Activated T-cell treated with anti-CD3 and anti-CD28 coated beads, Interleukin-2, amount 50 U/mL, for 24 hours (primary cell): ENCODE measurements at regions not wholly inside any gene's neighbourhood (a gene's known extent, or its start where the extent isn't known, plus 50 kb on each side); places are given as distances from the start of the nearest gene placed in this dataset.

ENCODE experiments used
- DNase-seq: peaks from one replicate; pipeline ENCODE4 v3.0.0-alpha.2; 2020
- H3K27ac Mint-ChIP-seq: 2 replicates; pipeline ENCODE4 v1.8.0; 2020; ENCODE audit warnings: mild to moderate bottlenecking, mixed read lengths
- H3K27me3 Mint-ChIP-seq: 2 replicates; pipeline ENCODE4 v1.8.0; 2020; ENCODE audit warnings: mixed read lengths
- H3K36me3 Mint-ChIP-seq: 2 replicates; pipeline ENCODE4 v1.8.0; 2020; ENCODE audit warnings: low read depth, mixed read lengths
- H3K4me1 Mint-ChIP-seq: 2 replicates; pipeline ENCODE4 v1.8.0; 2020; ENCODE audit warnings: low read depth, mixed read lengths
- H3K4me3 Mint-ChIP-seq: 2 replicates; pipeline ENCODE4 v1.8.0; 2020; ENCODE audit warnings: mild to moderate bottlenecking, moderate library complexity, mixed read lengths
- H3K9me3 Mint-ChIP-seq: 2 replicates; pipeline ENCODE4 v1.8.0; 2020; ENCODE audit warnings: mixed read lengths

DNA sequence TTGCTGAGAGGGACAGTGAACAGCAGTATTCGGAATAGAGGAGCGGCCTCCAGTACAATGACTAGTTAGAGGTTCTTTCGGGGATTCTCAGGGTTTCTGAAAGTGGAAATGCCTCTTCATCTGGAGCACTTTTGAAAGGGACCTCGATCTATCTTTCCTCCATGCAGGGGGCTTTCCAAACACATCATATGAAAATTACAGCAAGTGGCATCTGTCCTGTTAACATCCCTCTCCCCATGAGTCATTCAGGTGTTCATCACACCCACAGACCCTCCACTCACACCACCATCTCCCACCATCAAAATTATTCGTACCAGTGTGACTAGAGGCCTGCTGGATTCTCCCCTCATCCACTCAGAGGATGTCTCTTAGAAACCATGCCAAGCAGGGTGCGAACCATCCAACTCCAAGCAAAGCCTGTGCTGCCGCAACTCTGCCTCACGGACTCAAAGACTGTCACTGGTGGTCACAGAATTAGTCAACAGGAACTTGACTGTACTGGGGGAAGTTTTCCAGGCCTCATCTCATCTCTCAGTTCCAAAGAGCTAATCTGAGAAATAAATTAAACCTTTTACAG is 211.1 kb downstream of the MRPL39 start:
- H3K27ac Mint-ChIP-seq = peak overlapping the region; percentile 90
- H3K27me3 Mint-ChIP-seq = peaks cover 2% of the 10 kb centered on the region
- H3K36me3 Mint-ChIP-seq = peaks cover 17% of the 10 kb centered on the region
- peak; percentile 79 for DNase-seq
- peaks cover 38% of the 10 kb centered on the region for H3K4me1 Mint-ChIP-seq
- peak overlapping the region; percentile 28 for H3K4me3 Mint-ChIP-seq
- no peaks in the 10 kb centered on the region for H3K9me3 Mint-ChIP-seq

DNA sequence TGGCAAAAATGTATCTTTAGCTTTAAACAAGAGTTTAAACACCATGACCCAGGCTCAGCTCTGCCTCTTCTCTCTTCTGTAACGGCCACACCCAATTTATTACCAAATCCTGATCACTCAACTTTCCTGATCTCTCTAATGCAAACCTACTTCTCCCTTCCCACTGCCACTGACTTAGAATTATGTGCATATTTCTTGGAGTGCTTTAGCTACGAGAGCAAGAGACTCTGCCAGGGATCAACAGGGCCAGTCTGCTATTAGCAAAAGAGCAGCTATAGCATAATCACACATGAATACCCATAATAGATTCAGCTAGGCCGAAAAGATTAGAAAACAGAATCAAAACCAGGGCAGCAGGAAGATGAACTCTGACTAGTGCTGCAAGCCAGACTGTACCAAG is 215.5 kb downstream of the MRPL39 start:
- peaks cover 4% of the 10 kb centered on the region for H3K27me3 Mint-ChIP-seq
- H3K9me3 Mint-ChIP-seq = no peaks in the 10 kb centered on the region
- no peak overlapping the region for H3K27ac Mint-ChIP-seq
- peaks cover 26% of the 10 kb centered on the region for H3K4me1 Mint-ChIP-seq
- H3K36me3 Mint-ChIP-seq = peaks cover 8% of the 10 kb centered on the region
- no peak for DNase-seq
- H3K4me3 Mint-ChIP-seq = no peak overlapping the region

DNA sequence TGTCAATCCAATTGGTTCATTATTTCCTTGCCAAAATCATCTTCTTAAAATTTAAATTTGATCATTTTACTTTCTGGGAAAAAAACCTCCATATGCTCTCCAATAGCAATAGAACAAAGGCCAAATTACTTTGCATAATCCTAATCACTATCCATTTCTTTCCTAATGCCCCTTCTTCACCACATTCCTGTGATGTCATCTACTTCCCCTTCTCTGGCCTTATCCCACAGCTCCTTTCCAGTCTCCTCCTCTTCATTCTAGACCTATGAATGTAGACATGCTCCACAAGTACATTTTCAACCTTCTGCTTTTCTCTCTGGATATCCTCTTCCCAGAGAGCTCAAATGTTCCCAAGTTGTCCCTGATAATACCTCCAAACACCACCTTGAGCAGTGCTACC is 216.6 kb downstream of the MRPL39 start:
- Mint-ChIP-seq H3K9me3 (no peaks in the 10 kb centered on the region), H3K36me3 (peaks cover 8% of the 10 kb centered on the region), H3K4me3 (no peak overlapping the region), H3K27me3 (peaks cover 4% of the 10 kb centered on the region), H3K27ac (no peak overlapping the region), H3K4me1 (peaks cover 20% of the 10 kb centered on the region)
- no peak for DNase-seq

GRCh38 chr21:25387665-25388064 is 219.6 kb downstream of the MRPL39 start:
- no peak overlapping the region for H3K27ac Mint-ChIP-seq
- peaks cover 4% of the 10 kb centered on the region for H3K27me3 Mint-ChIP-seq
- no peaks in the 10 kb centered on the region for H3K9me3 Mint-ChIP-seq
- no peak overlapping the region for H3K4me3 Mint-ChIP-seq
- no peaks in the 10 kb centered on the region for H3K36me3 Mint-ChIP-seq
- peaks cover 13% of the 10 kb centered on the region for H3K4me1 Mint-ChIP-seq
- no peak for DNase-seq

GRCh38 chr21:25385911-25386474 is 221.3 kb downstream of the MRPL39 start:
- H3K9me3 Mint-ChIP-seq = no peaks in the 10 kb centered on the region
- H3K4me3 Mint-ChIP-seq = no peak overlapping the region
- peaks cover 13% of the 10 kb centered on the region for H3K4me1 Mint-ChIP-seq
- no peak for DNase-seq
- H3K36me3 Mint-ChIP-seq = no peaks in the 10 kb centered on the region
- peaks cover 8% of the 10 kb centered on the region for H3K27me3 Mint-ChIP-seq
- no peak overlapping the region for H3K27ac Mint-ChIP-seq

DNA sequence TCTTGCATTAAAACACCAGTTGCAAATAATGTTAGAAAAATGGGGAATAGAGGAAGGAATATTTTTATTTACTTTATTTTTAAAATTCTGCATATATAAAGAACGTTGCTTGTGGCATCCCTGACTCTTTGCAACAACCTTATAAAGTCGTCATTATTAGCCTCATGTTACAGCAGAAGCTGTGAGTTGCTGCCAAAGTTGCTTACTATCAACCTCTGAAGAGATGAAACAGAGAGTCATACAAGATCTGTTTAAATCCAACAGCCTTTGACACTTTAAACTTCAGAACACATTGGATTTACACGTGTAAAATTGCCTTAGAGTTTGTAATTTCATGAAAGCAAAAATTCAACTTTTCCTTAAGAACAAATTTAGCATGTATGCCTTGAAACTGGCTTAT is 221.9 kb downstream of the MRPL39 start:
- DNase-seq = no peak
- Mint-ChIP-seq H3K4me1 (peaks cover 8% of the 10 kb centered on the region), H3K27me3 (peaks cover 12% of the 10 kb centered on the region), H3K4me3 (no peak overlapping the region), H3K27ac (no peak overlapping the region), H3K9me3 (no peaks in the 10 kb centered on the region), H3K36me3 (no peaks in the 10 kb centered on the region)

- H3K27ac Mint-ChIP-seq = no peak overlapping the region
- peaks cover 11% of the 10 kb centered on the region for H3K27me3 Mint-ChIP-seq
- peaks cover 8% of the 10 kb centered on the region for H3K4me1 Mint-ChIP-seq
- no peaks in the 10 kb centered on the region for H3K9me3 Mint-ChIP-seq
- no peak overlapping the region for H3K4me3 Mint-ChIP-seq
- H3K36me3 Mint-ChIP-seq = no peaks in the 10 kb centered on the region
- no peak for DNase-seq
Observed at GRCh38 chr21:25384782-25385181, 222.5 kb downstream of the MRPL39 start.

GRCh38 chr21:25383545-25383944 is 223.7 kb downstream of the MRPL39 start:
- Mint-ChIP-seq H3K27me3 (peaks cover 8% of the 10 kb centered on the region), H3K9me3 (peaks cover 4% of the 10 kb centered on the region), H3K27ac (no peak overlapping the region), H3K4me3 (no peak overlapping the region), H3K36me3 (no peaks in the 10 kb centered on the region), H3K4me1 (peaks cover 8% of the 10 kb centered on the region)
- DNase-seq = no peak

DNA sequence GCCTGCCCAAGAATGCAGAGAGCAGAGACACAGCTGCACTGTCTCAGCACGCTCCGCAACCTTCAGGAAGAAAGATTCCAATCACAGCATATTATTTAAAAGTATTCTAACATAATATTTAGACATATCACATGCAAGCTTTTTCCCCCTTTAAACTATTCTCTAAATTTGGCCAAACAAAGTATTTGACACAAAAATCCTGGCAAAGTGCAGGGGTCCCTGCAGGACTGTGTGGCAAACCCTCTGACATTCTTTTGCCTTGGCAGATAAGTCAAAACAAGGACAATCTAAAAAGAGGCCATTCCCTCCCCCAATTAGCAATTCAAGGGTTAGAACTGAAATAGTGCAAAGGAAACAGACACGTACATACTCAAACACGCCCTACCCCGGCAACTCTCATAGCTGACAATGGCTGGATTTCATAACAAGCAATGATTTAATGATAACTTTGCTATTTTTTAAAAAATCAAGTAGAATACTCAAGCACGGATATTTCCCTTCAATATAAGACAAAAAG is 225.3 kb downstream of the MRPL39 start:
- no peak for DNase-seq
- H3K27me3 Mint-ChIP-seq = peaks cover 8% of the 10 kb centered on the region
- peaks cover 9% of the 10 kb centered on the region for H3K9me3 Mint-ChIP-seq
- H3K4me1 Mint-ChIP-seq = peaks cover 14% of the 10 kb centered on the region
- H3K36me3 Mint-ChIP-seq = peaks cover 3% of the 10 kb centered on the region
- H3K27ac Mint-ChIP-seq = no peak overlapping the region
- H3K4me3 Mint-ChIP-seq = no peak overlapping the region

- H3K27me3 Mint-ChIP-seq = peaks cover 9% of the 10 kb centered on the region
- no peak overlapping the region for H3K27ac Mint-ChIP-seq
- peaks cover 3% of the 10 kb centered on the region for H3K36me3 Mint-ChIP-seq
- peaks cover 11% of the 10 kb centered on the region for H3K4me1 Mint-ChIP-seq
- H3K4me3 Mint-ChIP-seq = no peak overlapping the region
- H3K9me3 Mint-ChIP-seq = peaks cover 9% of the 10 kb centered on the region
- no peak for DNase-seq
Observed at GRCh38 chr21:25375675-25376074, 231.6 kb downstream of the MRPL39 start.

GRCh38 chr21:25373126-25374082 is 233.9 kb downstream of the MRPL39 start:
- H3K9me3 Mint-ChIP-seq = peaks cover 3% of the 10 kb centered on the region
- H3K36me3 Mint-ChIP-seq = peaks cover 3% of the 10 kb centered on the region
- peaks cover 16% of the 10 kb centered on the region for H3K4me1 Mint-ChIP-seq
- DNase-seq = no peak
- H3K27ac Mint-ChIP-seq = no peak overlapping the region
- H3K27me3 Mint-ChIP-seq = peaks cover 10% of the 10 kb centered on the region
- H3K4me3 Mint-ChIP-seq = no peak overlapping the region

GRCh38 chr21:25371841-25372425 is 235.3 kb downstream of the MRPL39 start:
- no peak for DNase-seq
- Mint-ChIP-seq H3K9me3 (no peaks in the 10 kb centered on the region), H3K36me3 (no peaks in the 10 kb centered on the region), H3K4me1 (peaks cover 11% of the 10 kb centered on the region), H3K4me3 (no peak overlapping the region), H3K27ac (no peak overlapping the region), H3K27me3 (peaks cover 19% of the 10 kb centered on the region)

GRCh38 chr21:25370311-25370744 is 237.0 kb downstream of the MRPL39 start:
- Mint-ChIP-seq H3K4me1 (peaks cover 11% of the 10 kb centered on the region), H3K36me3 (no peaks in the 10 kb centered on the region), H3K4me3 (no peak overlapping the region), H3K9me3 (no peaks in the 10 kb centered on the region), H3K27me3 (peaks cover 19% of the 10 kb centered on the region), H3K27ac (no peak overlapping the region)
- no peak for DNase-seq

DNA sequence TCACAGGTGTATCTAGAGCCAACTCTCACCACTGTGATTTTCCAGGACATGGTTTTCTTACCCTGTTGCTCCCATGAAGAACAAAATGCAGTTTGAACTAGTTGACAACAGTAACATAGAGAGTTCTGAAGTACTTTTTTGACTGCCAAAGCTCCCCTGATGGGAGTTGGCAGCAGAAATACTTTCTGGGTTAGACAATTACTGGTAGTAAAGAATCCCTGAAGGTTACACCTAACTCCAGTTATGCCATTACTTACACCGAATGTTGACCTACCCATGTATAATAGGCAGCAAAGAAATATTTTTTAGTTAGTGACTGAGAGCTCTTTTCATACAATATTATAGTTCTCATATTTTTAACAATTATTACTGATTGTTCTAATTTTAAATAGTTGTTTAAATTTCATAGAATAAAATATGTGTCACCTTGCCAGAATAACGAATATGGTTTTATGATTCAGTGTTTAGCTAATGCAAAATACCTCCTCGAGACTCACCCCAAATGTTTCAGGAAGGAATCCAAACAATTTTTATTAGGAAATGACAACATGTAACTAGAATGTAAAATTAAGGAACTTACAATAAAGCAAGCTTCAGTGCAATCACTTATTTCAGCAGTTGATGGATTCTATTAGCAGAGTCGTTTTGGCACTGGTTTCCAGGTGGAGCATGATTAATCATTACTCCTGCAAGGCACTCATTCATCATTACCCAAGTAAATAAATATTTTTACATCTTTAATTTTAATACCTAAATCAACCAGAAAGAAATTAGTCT is 237.6 kb downstream of the MRPL39 start:
- Mint-ChIP-seq H3K4me1 (peaks cover 11% of the 10 kb centered on the region), H3K9me3 (no peaks in the 10 kb centered on the region), H3K27me3 (peaks cover 19% of the 10 kb centered on the region), H3K4me3 (no peak overlapping the region), H3K27ac (no peak overlapping the region), H3K36me3 (no peaks in the 10 kb centered on the region)
- DNase-seq = no peak
